Hematopoietic multipotent progenitor cell (in vitro differentiated cells): ENCODE measurements at regions not wholly inside any gene's neighbourhood (a gene's known extent, or its start where the extent isn't known, plus 50 kb on each side); places are given as distances from the start of the nearest gene placed in this dataset. TPM values are rescaled to one million over a fixed set of nuclear protein-coding genes. Genes with fewer than 3 reads are reported as not detected.

Experiments used
- DNase-seq, 3 donors: peaks; one replicate each; pipeline ENCODE4 v3.0.0-alpha.2; 2011 to 2015; ENCODE audit warnings: low read depth in 2 of 3, low spot score in 2 of 3
- small RNA-seq: library from RNA; depleted of rRNA; stranded (forward); fragments of <200 nt; gene quantifications from one replicate; pipeline ENCODE3, GENCODE V24; 2012

DNA sequence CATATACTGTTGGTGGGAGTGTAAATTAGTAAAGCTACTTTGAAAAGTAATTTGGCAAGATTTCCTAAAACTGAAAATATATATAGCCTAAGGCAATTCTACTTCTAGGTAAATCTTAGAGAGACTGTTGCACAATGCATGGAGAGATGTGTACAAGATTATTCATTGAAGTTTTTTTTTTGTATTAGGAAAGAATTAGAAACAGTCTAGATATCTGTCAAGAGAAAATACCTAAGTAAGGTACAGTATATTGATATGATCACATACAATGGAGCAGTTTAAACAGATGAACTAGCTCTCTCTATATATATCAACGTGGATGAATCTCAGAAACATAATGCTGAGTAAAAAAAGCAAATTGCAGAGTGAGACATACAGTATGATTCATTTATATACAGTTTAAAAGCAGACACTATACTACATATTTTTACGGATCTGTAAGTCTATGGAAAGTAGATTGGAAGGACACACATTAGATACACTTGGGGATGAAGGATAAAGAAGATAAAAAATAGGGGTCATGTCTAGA, 59.3 kb upstream of the ACVR1 start:
- DNase-seq, result no peak

DNA sequence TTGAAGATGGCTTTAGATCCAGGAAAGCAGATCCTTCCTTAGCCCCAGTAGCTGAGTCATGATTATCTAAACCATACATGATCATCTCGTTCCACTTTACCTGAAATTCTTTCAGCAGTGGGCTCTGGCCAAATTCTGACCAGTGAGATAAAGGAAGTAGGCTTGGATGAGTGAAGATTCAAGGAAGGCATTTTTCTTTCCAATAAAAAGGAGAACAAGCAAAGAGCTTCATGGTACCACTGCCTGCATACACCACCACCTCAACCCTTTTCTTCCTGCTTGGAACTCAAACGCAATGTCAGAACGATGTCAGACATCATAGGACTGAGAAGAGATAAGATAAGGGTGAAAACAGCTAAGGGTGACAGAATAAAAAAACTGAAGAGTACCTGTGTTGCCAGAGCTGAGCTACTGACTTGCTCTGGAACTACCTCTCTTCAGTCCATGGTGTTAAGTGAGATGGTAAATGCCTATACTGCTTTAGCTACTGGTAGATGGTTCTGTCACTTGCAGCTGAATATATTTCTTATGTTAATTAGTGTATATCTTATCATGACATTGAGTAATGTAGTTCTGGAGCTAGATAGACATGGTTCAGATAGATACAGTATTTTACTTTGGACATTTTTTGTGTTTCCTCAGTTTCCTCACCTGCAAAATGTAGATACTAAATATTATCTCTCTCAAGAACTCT, 58.7 kb upstream of the ACVR1 start:
- no peak for DNase-seq

DNA sequence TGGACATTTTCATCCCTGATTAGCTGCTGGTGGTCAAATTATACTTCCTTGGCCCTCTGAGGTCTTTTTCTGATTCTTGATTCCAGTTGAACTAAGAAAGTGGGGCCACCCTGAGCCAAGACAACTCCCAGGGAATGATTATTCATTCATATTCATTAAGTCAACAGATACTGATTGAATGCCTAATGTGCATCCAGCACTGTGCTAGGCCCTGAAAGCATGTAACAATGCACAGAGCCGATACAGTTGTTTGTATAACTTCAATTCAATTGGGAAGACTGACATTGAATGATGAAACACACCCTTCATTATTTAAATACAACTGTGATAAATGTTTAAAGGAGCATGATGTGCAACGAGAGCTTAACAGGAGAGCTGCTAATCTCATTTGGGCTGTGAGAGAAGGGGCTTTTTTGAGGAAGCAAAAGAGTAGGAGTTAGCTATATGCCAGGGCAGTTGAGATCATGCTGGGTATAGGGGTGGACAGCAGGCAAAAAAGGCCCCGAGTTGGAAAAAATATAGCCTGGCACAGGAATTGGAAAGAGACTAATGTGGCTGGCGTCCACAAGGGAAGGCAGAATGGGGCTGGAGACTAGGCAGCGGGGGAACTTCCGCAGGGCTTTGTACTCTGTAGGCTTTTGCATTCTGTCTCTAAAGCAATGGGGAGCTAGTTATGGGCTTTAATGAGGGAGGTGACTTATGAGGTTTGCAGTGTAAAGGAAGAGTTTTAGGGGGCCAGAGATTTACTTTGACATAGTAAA, 57.2 kb upstream of the ACVR1 start:
- no peak for DNase-seq

DNA sequence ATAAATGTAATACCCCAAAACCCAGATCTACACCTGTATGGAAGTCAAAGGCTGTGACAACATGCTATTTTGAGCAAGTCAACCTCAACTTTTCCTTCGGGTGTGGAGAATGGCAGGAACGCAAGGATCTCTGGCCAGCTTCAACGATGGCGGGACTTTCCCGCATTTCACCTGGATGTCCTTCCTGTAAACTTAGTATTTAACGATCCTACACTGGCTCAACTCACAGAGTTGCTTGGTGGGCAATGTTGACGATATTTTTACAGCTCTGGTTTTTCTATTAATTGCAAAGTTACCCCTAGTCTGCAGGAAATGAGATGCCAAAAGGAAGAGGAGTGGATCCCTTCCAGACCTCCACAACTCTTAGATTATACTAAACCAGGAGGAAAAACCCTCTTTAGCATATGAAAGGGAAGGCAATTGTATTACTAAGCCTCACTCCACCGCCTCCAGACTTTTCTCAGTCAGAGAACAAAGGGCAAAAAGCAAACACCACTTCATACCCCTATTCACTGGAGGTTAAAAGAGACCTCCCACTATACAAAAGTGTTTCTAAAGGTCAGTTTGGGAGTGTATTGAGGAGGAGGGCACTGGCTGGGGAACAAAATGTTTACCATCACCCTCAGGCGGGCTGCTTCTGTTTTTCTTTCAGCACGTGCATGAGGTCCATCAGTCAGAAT, 56.5 kb upstream of the ACVR1 start:
- DNase-seq, result no peak

DNA sequence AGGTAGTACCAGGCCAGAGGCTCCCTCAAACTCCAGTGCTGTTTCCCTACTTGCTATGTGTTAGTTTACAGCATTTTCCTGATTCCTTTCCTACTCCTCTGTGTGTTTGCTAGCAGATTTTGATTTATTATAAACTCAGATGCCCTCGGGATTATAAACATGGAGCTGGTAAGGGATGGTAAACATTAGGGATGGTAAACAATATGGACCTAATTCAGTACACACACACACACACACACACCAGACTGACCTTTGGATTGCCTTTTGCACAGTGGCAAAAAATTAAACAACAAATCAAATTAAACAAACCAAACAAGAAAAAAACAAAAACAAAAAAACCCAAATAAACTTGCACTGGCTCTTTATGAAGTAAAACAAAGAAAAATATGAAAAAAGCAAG, 55.4 kb upstream of the ACVR1 start:
- no peak for DNase-seq

DNA sequence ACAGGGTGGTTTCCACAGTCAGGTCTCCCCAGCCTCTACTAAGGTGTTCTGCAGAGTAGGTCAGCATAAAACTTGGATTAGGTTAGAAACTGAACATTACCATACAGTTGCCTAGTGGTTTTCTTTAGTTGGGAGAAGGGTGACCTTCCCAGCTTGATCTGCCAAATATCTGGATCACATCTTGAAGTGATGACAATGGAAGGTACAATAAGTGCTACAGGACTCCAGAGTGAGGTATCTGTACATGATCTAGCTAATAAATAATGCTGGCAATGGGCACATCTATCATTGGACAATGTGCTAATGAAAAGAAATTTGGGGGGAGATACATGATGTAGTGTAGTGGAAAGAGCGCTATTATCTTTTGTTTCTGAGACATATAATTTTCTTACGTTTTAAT, 54.6 kb upstream of the ACVR1 start:
- no peak for DNase-seq

DNA sequence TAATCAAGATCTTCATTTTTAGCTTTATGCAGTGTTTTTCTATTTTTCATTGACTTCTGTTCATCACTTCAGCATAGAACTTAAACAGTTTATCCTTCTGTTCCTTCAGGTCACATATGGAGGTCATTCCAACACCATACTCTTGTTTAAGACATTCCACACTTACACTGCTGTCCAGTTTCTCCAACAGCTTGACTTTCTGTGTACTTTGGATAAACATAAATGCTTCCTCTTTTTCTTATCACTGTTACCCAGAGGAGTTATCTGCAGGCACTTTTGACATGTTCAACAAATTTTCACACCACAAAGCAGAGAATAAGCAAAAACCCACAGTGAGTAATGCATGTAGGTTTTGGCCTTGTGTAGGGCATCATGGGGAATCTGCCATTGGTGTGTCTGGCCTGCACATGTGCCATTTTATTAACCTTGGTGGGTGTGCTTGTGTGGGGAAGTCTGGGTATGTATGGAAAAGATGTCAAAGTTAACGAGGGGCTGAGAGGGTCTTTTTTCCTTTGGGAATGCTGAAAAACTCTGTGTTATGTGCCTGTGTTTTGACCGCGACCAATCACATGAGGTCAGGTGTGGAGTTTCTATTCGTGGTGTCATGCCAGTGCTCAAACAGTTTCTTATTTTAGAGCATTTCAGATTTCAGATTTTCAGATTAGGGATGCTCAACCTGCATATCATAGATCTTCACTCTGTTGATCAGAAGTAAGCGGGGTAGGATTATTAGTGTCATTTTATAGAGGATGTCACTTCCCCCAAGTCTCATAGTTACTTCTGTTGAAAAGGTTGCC, 53.9 kb upstream of the ACVR1 start:
- peak in 2 of 3 donors; percentile 86 to 96 for DNase-seq

DNA sequence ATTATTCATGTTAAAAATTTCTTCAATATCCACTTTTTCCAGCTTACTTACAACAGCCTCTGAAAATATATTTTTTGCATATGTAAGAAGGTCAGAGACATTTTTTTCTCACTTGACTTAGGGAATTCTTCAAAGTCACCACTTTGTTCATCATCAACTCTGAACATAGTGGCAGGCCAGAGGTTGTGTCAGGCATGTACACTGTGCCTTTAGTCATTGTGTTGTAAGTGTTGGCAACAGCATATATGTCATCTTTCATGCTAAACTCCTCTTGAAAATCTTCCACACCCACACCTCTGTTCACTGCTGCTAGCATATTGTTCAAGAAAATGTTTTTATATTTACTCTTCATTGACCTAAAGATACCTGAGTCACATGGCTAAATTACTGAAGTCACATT, 52.2 kb upstream of the ACVR1 start:
- no peak for DNase-seq

DNA sequence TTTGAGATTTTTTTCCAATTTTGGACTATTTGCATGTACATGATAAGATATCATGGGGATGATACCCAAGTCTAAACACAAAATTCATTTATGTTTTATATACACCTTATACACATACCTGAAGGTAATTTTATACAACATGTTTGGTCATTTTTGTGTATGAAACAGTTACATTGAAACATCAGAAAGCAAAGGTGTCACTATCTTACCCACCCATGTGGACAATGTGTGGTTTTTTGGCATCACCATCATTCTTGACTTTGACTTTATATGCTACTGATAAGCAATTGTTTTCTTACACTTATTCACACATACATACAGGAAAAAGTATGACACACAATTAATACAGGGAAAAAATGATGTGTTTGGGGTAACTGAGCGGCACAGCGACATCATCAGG, 51.0 kb upstream of the ACVR1 start:
- no peak for DNase-seq

Small RNAs in the stretch of these regions (small RNA-seq; reads per million reads assigned to genes)
- not detected for gene RNU6-932P
